Ovary (tissue), 7 donors: ENCODE measurements at regions not wholly inside any gene's neighbourhood (a gene's known extent, or its start where the extent isn't known, plus 50 kb on each side); places are given as distances from the start of the nearest gene placed in this dataset.

Source experiments
- DNase-seq, 5 donors: peaks; one replicate each; pipeline ENCODE4 v3.0.0-alpha.2; 2019 to 2020
- H3K27ac ChIP-seq, 2 donors: fragments of 200-600 bp; one replicate each; pipeline versions ENCODE4 v1.5.1 to v1.8.0; 2019 to 2022
- H3K27me3 ChIP-seq: fragments of 200-600 bp; one replicate; pipeline ENCODE4 v1.8.0; 2022
- H3K36me3 ChIP-seq: fragments of 200-600 bp; sonication (generic); one replicate; pipeline ENCODE4 v1.5.1; 2019
- H3K4me1 ChIP-seq: one replicate; pipeline ENCODE4 v1.8.1; 2013; ENCODE audit warnings: mild to moderate bottlenecking, moderate library complexity; ENCODE audit not compliant: insufficient read depth
- H3K4me3 ChIP-seq: fragments of 200-600 bp; sonication (generic); one replicate; pipeline ENCODE4 v1.5.1; 2017
- H3K9me3 ChIP-seq, 2 donors: fragments of 200-600 bp in 1 of 2; sonication (generic) in 1 of 2; one replicate each; pipeline versions ENCODE4 v1.5.1 to v1.8.1; 2013 to 2019; ENCODE audit warnings: mild to moderate bottlenecking in 1 of 2, moderate library complexity in 1 of 2
- EP300 ChIP-seq: sonication (generic); formaldehyde crosslinking; IDR thresholded peaks from one replicate; pipeline ENCODE4 v1.6.1; 2017; ENCODE audit warnings: antibody characterized with exemption
- POLR2A ChIP-seq: fragments of 450-650 bp; IDR thresholded peaks from one replicate; pipeline ENCODE4 v1.6.1; 2017; ENCODE audit warnings: antibody characterized with exemption, mild to moderate bottlenecking, moderate library complexity
- WGBS, 3 donors: extraction: QIAGEN DNeasy Blood & Tissue Kit in 1 of 3; methylation state at CpG; one replicate each; pipeline versions ENCODE4 v1.1.5 to v1.1.7; 2013 to 2017; 5-methylcytosine and 5-hydroxymethylcytosine counted together
- intact Hi-C, 4 donors: fragments of 100-400 bp; cut with DNase I; formaldehyde crosslinking; loops; one replicate each; pipeline versions ENCODE4 v1.11.0 to v1.15.1; 2022 to 2023
- TF ChIP-seq, protein P1 (sequence below), 3 donors: fragments of 450-650 bp in 2 of 3; fragments of 200-600 bp in 1 of 3; IDR thresholded peaks; one replicate each; pipeline versions ENCODE4 v1.5.1 to v1.8.0; 2016 to 2022; ENCODE audit warnings: antibody characterized with exemption in 3 of 3, mild to moderate bottlenecking in 1 of 3
- donor health status: DM: no; HTN: no; CAD: no; lungs with moderate emphysema.
- donor health status: DM: no; HTN: no; CAD: no.
- donor health status: Bipolar disorder and iron deficiency.
- donor health status: DM: no; HTN: no; CAD: no.
- donor health status: DM: yes; HTN: yes; CAD: no.

DNA sequence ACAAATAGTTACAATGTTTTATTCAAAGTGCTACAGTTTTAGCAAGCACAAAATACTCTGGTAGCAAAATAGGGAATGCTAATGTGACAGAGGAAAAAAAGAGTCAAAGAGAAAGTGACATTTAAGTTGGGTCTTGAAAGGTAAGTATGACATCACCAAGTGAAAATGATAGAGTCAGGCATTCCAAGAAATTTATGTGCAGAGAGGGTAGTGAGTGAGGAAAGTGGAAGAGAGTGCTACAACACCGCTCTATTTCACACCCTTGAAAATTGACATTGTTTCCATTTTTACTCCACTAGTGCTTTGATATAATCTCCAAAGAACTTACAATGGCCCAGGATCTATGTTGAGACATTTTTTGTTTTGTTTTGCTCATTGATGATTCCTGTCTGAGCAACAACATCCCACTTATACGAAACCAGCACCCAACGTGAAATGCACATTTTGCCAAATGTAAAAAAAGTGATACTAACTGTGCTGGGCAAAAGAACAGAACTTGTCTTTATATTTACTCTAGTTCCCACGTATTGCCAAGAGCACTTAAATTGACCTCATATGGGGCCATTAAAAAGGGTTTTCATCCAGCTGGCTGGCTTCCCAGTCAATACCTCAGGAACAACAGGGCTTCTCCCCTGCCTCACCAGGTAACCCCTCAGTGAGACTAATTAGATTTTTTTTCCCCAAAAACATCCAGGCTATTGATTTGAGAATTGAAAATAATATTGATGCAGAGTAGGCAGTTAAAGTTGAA is 206.3 kb upstream of the NR5A2 start:
- TF ChIP-seq POLR2A (no peak), EP300 (no peak)
- TF ChIP-seq, protein P1, sequence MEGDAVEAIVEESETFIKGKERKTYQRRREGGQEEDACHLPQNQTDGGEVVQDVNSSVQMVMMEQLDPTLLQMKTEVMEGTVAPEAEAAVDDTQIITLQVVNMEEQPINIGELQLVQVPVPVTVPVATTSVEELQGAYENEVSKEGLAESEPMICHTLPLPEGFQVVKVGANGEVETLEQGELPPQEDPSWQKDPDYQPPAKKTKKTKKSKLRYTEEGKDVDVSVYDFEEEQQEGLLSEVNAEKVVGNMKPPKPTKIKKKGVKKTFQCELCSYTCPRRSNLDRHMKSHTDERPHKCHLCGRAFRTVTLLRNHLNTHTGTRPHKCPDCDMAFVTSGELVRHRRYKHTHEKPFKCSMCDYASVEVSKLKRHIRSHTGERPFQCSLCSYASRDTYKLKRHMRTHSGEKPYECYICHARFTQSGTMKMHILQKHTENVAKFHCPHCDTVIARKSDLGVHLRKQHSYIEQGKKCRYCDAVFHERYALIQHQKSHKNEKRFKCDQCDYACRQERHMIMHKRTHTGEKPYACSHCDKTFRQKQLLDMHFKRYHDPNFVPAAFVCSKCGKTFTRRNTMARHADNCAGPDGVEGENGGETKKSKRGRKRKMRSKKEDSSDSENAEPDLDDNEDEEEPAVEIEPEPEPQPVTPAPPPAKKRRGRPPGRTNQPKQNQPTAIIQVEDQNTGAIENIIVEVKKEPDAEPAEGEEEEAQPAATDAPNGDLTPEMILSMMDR (IDR thresholded peaks at IDR 0.05) = no peak
- Histone ChIP-seq H3K4me3 (no peak overlapping the region), H3K9me3 (no peaks in the 10 kb centered on the region), H3K27me3 (no peaks in the 10 kb centered on the region), H3K36me3 (no peaks in the 10 kb centered on the region), H3K27ac (no peak overlapping the region), H3K4me1 (no peaks in the 10 kb centered on the region)
- intact Hi-C loops = no loop called here
- WGBS, 3 donors = 36 to 42% (median 37%) methylated on average over 4 of the region's 4 CpGs
- no peak for DNase-seq

DNA sequence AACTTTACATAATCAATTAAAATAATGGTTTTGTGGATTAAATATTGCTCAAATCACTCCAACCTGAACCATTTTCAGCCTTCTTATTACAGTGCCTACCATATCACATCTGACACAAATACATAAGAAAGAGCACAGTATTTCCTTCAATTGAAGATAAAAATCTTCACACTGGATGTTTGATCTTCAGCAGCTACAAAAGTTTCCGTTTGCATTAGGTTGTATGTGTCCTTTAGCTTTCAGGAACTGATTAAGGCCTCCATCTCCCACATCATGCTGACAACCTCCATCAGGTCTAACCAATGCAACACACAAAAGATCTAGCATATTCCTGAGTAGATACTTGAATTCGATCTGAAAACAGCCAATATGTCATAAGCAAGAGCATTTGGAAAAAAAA is 195.1 kb upstream of the NR5A2 start:
- H3K27me3 ChIP-seq = no peaks in the 10 kb centered on the region
- 51 to 64% (median 63%) methylated on average over 2 of the region's 2 CpGs for WGBS, 3 donors
- no peaks in the 10 kb centered on the region for H3K36me3 ChIP-seq
- TF ChIP-seq EP300 (no peak), POLR2A (no peak)
- TF ChIP-seq, protein P1 (IDR thresholded peaks at IDR 0.05) = no peak
- H3K9me3 ChIP-seq = no peaks in the 10 kb centered on the region
- DNase-seq = no peak
- no peaks in the 10 kb centered on the region for H3K4me1 ChIP-seq
- intact Hi-C loops = no loop called here
- no peak overlapping the region for H3K4me3 ChIP-seq
- H3K27ac ChIP-seq = no peak overlapping the region

DNA sequence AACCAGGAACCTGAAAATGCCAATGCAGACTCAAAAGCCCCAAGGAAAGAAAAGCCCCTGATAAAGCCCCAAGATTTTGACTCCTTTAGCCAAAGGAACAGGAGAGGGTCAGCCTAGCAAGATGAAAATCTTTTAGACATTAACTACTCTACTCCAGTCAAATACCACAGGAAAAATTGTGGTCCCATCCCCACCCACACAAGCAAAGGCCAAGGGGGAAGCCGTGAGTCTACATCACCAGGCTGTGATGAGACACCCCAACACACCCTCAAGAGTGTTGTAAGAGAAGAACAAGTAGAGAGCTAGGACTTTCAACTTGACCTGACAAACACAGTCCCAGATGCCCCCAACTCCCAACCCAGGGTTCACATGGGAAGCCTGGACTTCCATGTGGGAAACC is 192.8 kb upstream of the NR5A2 start:
- Histone ChIP-seq H3K9me3 (no peaks in the 10 kb centered on the region), H3K27ac (no peak overlapping the region), H3K27me3 (no peaks in the 10 kb centered on the region), H3K4me3 (no peak overlapping the region), H3K36me3 (no peaks in the 10 kb centered on the region), H3K4me1 (no peaks in the 10 kb centered on the region)
- intact Hi-C loops = no loop called here
- no peak for DNase-seq
- TF ChIP-seq, protein P1 (IDR thresholded peaks at IDR 0.05) = no peak
- TF ChIP-seq POLR2A (no peak), EP300 (no peak)
- WGBS, 3 donors = 19 to 64% (median 47%) methylated on average over 1 of the region's 1 CpG

DNA sequence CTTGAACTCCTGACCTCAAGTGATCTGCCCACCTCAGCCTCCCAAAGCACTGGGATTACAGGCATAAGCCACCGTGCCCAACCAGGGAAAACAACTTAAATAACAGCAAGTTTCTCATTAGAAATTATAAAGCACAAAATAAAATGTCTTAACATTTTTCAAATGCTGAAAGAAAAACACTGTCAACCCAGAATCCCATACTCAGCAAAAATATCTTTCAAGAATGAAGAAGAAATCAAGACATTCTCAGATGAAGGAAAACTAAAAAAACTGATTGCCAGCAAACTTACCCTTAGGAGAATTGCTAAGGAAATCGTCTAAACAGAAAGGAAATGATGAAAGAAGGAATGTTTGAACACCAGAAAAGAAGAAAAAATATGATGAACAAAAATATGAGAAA is 191.1 kb upstream of the NR5A2 start:
- WGBS, 3 donors = 75 to 87% (median 84%) methylated on average over 2 of the region's 2 CpGs
- Histone ChIP-seq H3K9me3 (no peaks in the 10 kb centered on the region), H3K27me3 (no peaks in the 10 kb centered on the region), H3K4me1 (no peaks in the 10 kb centered on the region), H3K36me3 (no peaks in the 10 kb centered on the region), H3K4me3 (no peak overlapping the region), H3K27ac (no peak overlapping the region)
- TF ChIP-seq POLR2A = no peak
- TF ChIP-seq, protein P1 (IDR thresholded peaks at IDR 0.05) = no peak
- no peak for TF ChIP-seq EP300
- intact Hi-C loops = no loop called here
- DNase-seq = no peak
